Astrocyte (in vitro differentiated cells and primary cell): ENCODE measurements at regions not wholly inside any gene's neighbourhood (a gene's known extent, or its start where the extent isn't known, plus 50 kb on each side); places are given as distances from the start of the nearest gene placed in this dataset.

ENCODE experiments used
- CTCF ChIP-seq: IDR thresholded peaks from 2 replicates; pipeline ENCODE4 v1.5.1; 2011; ENCODE audit warnings: low read depth, mild to moderate bottlenecking, inconsistent platforms, low read length, moderate library complexity; ENCODE audit not compliant: insufficient read depth
- EZH2 ChIP-seq: IDR thresholded peaks from 2 replicates; pipeline ENCODE4 v1.6.1; 2012; ENCODE audit warnings: mild to moderate bottlenecking, low read length, inconsistent platforms; ENCODE audit not compliant: insufficient read depth

DNA sequence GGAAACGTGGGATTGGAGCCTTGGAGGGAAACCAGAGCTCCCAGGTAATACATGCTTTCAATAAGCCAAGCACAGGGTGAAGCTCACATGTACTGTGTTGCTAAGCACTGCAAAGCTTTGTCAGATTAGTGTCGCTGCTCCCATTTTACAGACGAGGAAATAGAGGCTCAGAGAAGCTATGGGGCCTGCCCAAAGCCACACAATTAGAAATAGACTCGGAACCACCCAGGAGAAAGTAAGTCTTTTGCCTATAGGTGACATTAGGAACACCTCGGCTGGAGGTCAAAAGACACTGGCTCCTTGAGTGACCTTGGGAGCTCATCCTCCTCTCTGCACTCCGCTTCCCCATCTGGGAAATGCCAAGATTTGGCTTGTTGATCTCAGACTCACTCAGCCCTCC, 175.6 kb upstream of the ZC3H12A start:
- TF ChIP-seq CTCF (no peak), EZH2 (no peak)
